GM18520 (cell line): ENCODE measurements at regions not wholly inside any gene's neighbourhood (a gene's known extent, or its start where the extent isn't known, plus 50 kb on each side); places are given as distances from the start of the nearest gene placed in this dataset.
"Not testable (repeated sequence)": the region's sequence is repeated elsewhere in the genome, so short reads cannot be mapped to it uniquely, and the experiment has no call there.

Source experiments
- ATAC-seq: cut with Tn5 transposase; IDR thresholded peaks from one replicate; pipeline ENCODE4 v1.9.1; 2021; ENCODE audit not compliant: unreplicated experiment

DNA sequence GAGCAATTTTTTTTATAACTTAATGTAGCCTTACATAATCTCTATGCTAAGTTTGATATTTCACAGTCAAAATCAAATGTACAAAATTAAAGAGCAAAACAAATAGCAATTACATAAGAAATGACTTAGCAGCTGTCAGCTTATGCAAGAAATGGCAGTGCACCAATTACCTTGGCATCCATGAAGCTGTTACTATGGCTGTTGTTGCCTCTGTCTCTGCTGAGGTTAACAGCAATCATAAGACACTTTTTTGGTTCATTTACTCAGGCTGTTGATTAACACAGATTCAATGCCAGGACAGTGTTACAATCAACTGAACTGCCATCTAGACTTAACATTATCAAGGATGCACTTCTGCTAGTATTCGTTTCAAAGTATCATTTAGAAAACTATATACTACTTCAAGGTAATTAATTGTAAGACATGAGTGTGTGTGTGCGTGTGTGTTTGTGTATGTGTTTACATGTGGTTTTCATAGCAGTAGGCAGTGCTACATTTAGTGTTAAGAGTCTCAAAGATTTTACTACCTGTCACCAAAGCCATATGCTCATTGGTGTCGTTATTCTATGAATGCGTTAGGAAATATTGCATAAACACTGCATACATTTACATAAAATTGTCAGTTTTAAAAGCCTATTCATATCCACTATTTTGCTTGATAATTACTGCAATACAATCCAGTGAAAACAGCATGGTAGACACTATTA is 1084.2 kb upstream of the COX7C start:
- ATAC-seq = no peak

GRCh38 chr5:85538362-85538761 is 1079.4 kb upstream of the COX7C start:
- no peak for ATAC-seq

DNA sequence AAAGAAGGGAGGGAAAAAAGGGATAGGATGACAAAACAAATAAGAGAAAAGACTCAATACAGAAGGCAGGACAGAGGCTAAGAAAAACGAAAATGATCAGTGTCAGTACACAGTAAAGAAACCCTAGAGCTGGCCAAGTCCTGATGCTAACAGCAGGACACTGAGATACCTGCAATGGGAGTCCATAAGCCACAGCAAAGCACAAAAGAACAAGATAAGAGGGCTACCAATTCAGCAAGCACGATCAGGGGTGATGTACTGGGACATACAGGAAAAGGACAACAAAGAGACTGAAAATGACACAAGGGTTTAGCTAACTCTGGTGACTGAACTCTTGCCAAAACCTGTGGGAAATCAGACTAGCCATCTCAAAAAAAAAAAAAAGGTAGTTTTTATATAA is 1072.6 kb upstream of the COX7C start:
- ATAC-seq = no peak

DNA sequence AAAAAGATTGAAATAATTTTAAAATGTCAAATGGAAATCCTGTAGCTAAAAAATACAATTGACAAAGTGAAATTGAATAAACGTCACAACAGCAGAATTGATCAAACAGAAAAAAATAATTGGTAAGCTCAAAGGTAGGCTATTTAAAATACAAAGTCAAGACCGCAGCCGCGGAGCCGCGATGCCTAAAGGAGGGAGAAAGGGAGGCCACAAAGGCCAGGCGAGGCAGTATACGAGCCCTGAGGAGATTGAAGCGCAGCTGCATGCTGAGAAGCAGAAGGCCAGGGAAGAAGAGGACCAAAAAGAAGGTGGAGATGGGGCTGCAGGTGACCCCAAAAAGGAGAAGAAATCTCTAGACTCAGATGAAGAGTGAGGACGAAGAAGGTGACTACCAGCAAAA is 1068.5 kb upstream of the COX7C start:
- no peak for ATAC-seq

GRCh38 chr5:85549836-85550599 is 1067.7 kb upstream of the COX7C start:
- no peak for ATAC-seq

DNA sequence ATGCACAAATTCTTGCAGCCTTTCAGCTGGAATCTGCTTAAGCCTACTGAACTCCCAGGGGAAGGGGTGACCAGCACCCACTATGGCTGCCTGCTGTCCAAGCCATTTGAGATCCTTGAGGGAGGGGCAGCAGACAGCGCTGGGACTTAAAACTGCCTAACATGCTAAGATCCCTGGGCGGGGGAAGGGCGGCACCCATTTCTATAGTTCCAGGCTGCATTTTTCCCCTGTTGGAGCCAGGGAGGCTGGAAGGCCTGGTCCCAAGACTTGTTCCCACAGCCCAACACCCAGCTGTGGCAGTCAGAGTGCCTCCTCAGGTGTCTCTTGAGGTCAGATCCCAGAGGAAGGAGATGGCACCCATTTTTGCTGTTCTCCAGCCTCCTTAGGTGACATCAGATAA is 1061.3 kb upstream of the COX7C start:
- no peak for ATAC-seq

GRCh38 chr5:85576666-85577065 is 1041.1 kb upstream of the COX7C start:
- ATAC-seq = no peak

DNA sequence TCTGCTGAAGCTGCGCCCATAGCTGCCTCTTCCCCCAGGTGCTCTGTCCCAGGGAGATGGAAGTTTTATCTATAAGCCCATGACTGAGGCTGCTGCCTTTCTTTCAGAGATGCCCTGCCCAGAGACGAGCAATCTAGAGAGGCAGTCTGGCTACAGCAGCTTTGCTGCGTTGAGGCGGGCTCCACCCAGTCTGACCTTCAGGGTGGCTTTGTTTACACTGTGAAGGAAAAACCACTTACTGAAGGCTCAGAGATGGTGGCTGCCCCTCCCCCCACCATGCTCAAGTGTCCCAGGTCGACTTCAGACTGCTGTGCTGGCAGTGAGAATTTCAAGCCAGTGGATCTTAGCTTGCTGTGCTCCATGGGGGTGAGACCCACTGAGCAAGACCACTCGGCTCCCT is 1029.9 kb upstream of the COX7C start:
- not testable (repeated sequence) for ATAC-seq

DNA sequence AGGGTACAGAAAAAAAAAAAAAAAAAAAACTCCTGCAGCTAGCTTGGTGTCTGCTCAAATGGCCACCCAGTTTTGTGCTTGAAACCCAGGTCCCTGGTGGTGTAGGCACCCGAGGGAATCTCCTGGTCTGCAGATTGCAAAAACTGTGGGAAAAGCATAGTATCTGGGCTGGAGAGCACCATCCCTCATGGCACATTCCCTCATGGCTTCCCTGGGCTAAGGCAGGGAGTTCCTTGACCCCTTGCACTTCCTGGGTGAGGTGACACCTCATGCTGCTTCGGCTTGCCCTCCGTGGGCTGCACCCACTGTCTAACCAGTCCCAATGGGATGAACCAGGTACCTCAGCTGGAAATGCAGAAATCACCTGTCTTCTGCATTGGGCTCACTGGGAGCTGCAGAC is 1029.5 kb upstream of the COX7C start:
- not testable (repeated sequence) for ATAC-seq

- ATAC-seq = no peak
These were observed 1027.0 kb upstream of the COX7C start for GRCh38 chr5:85590764-85591163.

DNA sequence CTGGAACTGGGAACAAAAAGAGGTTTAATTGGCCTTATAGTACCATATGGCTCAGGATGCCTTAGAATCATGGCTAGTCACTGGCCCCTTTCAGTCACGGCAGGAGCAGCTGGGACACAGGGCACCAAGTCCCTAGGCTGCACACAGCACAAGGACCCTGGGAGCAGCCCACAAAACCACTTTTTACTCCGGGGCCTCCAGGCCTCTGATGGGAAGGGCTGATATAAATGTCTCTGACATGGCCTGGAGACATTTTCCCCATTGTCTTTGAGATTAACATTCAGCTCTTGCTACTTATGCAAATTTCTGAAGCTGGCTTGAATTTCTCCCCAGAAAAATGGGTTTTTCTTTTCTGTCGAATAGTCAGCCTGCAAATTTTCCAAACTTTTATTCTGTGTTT is 1026.4 kb upstream of the COX7C start:
- no peak for ATAC-seq

- ATAC-seq = no peak
These were observed 1014.9 kb upstream of the COX7C start for GRCh38 chr5:85602843-85603242.

DNA sequence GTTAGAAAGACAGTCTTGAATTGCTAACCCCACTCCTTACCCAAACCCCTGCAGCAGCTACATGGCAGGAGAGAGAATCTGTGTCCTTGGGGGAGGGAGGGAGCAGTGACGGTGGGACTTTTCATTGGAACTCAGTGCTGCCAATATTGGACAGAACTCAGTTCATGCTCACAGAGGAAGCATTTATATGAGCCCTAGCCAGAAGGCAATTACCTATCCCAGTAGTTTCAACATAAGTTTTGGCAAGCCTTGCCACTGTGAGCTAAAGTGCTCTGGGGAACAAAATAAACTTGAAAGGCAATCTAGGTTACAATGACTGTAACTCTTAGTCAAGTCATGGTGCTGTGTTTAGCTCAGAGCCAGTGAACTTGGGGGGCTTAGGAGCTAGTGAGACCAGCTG is 1013.4 kb upstream of the COX7C start:
- no peak for ATAC-seq

- ATAC-seq = no peak
These were observed 1013.0 kb upstream of the COX7C start for GRCh38 chr5:85604786-85605185.

DNA sequence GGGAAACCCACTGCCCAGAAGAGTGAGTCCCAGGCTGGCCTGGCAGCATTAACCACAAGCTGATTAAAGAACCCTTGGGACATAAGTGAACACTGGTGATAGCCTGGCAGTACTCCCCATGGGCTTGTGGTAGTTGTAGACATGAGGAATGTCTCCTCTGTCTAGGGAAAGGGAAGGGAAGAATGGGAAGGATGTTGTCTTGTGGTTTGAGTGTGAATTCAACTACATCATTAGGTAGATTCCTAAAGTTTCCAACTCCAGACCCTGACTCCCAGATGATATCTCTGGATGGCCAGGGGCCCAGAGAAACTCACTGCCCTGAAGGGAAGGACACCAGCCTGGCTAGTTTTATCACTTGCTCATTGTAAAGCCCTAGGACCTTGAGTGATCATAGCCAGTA is 1012.4 kb upstream of the COX7C start:
- ATAC-seq = no peak

- no peak for ATAC-seq
These were observed 1003.3 kb upstream of the COX7C start for GRCh38 chr5:85614489-85614888.

GRCh38 chr5:85621668-85622067 is 996.1 kb upstream of the COX7C start:
- ATAC-seq = no peak

- no peak for ATAC-seq
These were observed 989.6 kb upstream of the COX7C start for GRCh38 chr5:85628153-85628552.

DNA sequence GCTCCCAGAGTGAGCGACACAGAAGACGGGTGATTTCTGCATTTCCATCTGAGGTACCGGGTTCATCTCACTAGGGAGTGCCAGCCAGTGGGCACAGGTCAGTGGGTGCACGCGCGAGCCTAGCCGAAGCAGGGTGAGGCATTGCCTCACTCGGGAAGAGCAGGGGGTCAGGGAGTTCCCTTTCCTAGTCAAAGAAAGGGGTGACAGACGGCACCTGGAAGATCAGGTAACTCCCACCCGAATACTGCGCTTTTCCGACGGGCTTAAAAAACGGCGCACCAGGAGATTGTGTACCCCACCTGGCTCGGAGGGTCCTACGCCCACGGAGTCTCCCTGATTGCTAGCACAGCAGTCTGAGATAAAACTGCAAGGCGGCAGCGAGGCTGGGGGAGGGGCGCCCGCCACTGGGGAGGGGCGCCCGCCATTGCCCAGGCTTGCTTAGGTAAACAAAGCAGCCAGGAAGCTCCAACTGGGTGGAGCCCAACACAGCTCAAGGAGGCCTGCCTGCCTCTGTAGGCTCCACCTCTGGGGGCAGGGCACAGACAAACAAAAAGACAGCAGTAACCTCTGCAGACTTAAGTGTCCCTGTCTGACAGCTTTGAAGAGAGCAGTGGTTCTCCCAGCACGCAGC is 979.1 kb upstream of the COX7C start:
- ATAC-seq = not testable (repeated sequence)

GRCh38 chr5:85646036-85646435 is 971.7 kb upstream of the COX7C start:
- ATAC-seq = no peak

DNA sequence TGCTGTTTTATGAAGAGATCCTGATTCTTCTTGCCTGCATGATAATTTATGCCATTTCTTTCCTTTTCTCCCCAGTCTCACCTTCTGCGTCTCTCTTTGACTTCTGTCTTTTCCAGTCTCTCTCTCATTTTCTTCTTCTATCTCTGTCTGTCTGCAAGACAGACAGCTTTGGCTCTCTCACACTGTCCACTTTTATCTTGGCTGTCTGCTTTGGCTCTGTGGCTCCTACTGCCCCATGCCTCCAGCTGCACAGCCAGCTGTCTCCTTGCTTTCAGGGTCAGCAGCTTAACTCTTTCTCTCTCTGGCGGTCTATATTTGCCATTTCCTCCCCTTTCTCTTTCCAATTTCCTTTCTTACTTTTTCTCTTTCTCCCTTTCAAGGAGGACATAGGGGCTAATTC is 971.1 kb upstream of the COX7C start:
- no peak for ATAC-seq
